ENCODE measurements at regions not wholly inside any gene's neighbourhood (a gene's known extent, or its start where the extent isn't known, plus 50 kb on each side); places are given as distances from the start of the nearest gene placed in this dataset.
"Not testable (repeated sequence)": the region's sequence is repeated elsewhere in the genome, so short reads cannot be mapped to it uniquely, and the experiment has no call there.

DNA sequence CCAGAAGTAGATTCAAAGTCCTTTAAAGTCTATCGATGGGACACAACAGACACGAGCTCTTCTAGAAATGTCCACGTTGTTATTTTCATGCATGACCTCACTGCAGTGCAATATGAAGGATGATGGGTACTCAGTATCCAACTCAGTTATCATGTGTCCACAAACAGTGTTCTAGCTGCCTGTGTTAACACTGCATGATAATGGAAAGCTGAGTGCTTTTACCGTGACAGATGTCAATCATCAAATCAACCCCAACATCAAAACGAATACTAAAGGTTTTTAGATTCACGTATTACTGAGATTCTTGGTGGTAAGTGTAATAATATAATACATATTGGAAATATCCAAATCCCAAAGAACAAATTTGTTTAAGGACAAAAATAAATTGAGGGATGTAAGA is 394.8 kb upstream of the TENM3 start:
- no peak for DNase-seq (ENCODE audit: low read depth in 2 of 2)

DNA sequence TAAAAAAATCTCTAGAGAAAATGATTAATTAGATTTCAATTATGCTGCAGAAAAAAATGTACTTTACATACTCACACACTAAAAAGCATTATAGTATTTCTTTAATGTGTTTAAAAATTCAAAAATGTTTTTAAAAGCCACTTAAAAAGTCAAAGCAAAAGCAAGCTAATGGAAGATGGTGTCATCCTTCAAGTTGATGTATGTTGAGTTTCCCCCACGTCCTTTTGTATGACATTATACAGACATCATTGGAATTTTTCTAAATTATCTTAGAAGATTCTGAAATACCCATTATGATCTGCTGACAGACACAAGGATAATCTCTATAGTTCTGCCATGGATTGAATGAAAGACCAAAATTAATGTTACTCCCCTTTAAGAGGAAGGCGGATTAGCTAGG is 393.7 kb upstream of the TENM3 start:
- no peak for DNase-seq (ENCODE audit: low read depth in 2 of 2)

DNA sequence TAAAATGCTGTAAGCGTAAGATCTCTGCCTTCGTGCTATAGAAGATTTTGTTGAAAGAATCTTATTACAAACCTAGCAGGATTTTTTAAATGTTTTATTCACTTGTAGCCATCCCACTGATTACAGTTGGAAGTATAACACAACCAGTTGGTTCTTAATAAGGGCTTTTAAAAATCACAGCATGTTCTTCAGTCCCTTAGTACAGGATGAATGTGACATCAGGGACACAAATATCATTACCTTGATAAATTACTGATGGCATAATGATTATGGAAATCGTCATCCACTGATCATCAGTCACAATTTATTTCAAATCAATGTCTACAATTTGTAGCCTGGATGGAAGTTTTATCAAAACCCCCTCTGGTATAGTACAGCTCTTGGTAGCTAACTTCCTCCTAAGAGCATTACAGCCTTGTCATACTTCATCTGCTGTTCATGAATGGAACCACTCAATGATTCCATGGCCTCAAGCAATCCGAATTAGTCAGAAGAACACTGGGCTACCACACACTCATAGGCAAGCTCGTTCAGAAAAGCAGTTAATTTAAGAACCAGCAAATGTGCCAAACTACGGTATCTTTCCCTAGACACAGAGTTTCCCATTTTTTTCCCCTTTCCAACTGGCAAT is 389.2 kb upstream of the TENM3 start:
- no peak for DNase-seq (ENCODE audit: low read depth in 2 of 2)

DNA sequence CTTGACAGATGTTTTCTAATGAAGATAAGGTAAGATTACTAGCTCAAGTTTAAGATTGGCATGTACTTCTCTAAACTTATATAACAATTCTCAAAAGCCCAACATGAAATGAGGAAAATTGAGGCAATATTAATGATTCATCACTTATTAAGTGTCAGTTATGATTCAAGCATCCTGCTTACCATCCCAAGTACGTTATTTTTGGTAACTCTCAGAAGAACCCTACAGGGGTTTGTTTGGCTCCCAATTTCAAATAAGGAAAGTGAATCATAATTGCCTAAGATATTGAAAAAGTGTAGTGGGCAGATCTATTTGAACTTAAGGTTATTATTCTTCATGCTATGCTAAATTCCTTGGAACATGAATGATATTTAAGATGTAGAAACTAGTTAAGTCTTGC is 387.9 kb upstream of the TENM3 start:
- no peak for DNase-seq (ENCODE audit: low read depth in 2 of 2)

DNA sequence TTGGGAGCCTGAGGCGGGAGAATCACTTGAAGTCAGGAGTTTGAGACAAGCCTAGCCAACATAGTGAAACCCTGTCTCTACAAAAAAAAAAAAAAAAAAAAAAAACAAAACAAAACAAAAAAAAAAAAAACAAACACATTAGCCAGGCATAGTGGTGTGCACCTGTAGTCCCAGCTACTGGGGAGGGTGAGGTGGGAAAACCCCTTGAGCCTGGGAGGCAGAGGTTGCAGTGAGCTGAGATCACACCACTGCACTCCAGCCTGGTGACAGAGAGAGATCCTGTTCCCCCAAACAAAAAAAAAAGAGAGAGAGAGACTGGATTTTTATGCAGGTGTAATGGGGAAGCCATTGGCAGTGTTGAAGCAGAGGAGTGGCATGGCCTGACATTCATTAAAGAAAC is 385.7 kb upstream of the TENM3 start:
- not testable (repeated sequence) for DNase-seq (ENCODE audit: low read depth in 2 of 2)

DNA sequence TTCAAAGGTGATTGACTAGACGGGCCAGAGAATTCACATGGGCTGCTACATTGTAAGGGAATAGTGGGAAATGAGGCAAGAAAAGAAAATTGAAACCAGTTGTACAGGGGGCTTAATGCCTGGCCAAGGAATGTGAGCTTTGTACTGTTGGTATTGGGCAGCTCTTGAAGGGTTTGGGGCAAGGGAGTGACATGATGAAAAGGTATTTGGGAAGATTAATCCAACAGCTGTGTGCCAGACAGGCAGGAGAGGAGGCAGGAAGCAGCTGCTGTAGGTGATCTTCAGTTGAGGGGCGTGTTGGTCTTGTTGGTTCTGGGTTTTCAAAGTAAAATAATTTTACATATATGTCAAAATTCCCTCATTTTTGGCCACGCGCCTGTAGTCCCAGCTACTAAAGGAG is 384.5 kb upstream of the TENM3 start:
- DNase-seq (ENCODE audit: low read depth in 2 of 2) = no peak

DNA sequence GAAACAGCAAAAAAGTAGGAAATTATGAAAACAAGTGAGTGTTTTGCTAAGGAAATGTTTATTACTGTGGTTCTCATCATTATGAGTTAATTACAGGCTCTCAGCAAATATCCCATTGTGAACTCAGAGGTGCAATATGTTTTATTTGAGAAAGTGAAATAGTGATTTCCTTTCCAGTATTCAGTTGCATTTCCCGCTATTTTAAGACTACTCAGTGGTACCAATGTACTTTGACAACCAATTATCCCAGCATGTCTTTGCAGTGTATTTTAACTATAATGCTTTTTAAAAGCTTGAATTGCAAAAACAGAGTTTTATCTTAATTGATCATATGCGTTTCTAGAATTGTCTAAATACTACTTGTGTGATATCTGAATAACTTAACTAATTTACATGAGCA is 383.8 kb upstream of the TENM3 start:
- DNase-seq (ENCODE audit: low read depth in 2 of 2) = no peak

DNA sequence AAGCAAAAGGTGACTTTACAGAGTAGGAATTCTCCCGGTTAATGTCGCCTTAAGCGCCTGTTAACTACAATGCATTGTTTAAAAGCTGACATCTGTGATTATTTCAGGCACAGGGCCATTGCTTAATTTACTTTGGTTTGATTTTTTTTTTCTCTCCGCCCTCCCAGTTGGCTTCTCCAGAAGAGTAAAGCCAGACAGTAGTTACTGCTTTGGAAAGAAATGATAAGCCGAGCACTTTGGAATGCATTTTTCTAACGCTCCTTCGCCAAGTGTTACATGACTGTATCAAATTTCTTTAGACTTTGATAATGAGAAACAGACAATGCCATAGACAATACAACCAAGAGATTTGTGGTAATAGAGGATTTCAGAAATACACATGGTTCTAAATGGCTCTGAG is 383.0 kb upstream of the TENM3 start:
- no peak for DNase-seq (ENCODE audit: low read depth in 2 of 2)

DNA sequence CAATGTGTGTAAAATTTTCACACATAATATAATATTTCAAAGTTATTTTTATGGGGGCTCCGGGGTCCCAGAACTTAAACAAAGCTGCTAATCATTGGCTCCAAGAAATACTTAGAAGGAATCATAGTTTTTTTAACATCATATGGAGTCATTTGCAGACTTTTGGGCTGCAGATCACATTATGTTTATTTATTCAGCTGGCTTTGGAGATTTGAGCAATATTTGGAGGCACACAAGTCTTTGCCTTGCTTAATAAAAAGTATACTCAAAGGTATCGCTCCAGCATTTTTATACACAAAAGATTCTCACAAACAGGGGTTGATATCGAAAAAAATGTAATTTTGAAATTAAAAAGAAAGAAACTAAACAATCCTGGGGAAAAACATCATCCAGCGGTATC is 382.5 kb upstream of the TENM3 start:
- no peak for DNase-seq (ENCODE audit: low read depth in 2 of 2)

DNA sequence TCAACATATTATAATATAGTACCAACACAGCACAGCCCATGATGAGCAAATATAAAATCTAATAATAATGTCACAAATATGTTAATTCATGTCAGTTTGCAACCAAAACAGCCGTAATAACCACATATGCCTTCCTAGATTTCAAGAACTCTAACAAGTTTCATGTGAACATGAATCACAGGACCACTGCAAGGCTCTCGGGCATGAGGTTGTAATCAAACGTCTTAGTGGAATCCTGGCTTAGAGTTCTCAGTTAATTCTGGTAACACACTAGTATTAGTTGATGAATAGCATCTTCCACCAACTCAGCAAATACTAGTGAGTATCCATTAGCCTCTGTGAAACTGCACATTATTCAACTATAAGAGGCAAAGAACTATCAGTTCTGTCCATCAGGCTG is 379.3 kb upstream of the TENM3 start:
- DNase-seq (ENCODE audit: low read depth in 2 of 2) = no peak

DNA sequence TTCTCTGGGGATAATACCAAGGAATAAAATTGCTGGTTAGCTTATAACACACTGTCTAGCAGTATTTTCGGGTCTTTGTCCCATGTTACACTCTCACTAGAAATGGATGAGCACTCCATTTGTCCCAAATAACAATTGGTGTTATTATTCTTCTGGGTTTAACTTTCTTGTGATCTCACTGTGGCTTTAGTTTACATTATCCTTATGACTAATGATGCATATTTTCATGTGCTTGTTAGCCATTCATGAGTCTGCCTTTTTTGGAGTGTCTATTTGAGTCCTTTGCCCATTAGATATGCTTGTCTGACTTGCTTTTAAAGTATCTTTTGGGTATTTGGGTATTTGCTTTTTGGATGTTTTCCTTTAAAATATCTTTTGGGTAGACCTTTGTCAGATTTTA is 372.9 kb upstream of the TENM3 start:
- DNase-seq (ENCODE audit: low read depth in 2 of 2) = no peak

DNA sequence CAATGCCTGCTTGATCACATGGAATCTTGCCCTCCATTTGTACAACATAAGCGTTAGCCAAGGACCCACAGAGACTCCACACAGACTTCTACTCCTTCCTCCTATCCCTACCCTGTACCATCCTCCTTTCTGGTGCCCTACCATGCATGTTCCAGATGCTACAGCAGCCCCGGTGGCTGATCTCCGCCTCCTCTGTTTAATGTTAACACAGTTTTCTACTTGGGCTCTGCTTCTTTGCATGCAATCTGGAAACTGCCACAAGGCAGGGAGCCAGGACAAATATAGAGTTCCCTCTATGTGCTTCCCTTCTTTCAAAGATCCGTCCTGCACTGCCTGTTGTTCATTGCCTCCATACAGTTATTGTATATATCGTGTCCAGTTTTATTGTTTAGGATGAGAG is 368.6 kb upstream of the TENM3 start:
- DNase-seq (ENCODE audit: low read depth in 2 of 2) = no peak

DNA sequence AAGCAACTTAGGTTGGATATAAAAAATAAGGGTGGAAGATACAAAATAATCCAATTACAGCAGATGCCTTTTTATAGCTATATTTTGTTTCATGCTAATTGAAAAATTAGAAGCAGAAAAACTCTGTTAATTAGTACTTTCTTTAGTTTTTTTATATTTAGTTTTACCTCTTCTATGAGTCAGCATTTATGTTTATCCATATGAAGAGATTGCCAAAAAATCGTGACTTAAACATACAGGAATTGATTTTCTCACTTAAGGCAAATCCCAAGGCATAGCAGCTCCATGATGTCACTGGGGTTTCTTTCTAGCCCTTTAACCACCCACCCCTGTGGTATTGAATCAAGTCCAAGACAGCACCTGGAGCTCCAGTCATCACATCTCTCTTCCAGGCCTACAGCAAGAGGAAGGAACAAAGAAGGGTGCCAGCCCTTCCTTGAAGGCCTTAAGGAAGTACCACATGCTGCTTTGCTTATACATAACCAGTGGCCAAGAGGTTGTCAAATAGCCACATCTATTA is 365.8 kb upstream of the TENM3 start:
- DNase-seq (ENCODE audit: low read depth in 2 of 2) = no peak

DNA sequence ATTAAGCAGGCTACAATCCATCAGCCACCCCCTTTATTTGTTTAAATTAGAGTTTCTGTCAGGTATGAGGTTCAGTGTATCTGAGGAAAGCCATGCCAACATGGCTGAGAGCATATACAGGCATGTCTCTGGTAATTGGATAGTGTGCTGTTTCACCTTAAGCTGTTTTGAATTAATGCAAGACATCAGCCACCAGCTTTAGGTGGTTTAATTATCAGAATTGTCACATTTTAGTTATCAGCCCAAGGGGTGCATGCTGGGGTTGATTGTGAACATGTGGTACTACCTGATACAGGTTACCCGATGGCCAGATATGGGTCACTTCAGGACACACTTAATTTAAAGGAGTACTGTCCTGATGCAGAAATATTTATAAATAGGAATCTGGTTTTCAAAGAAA is 353.2 kb upstream of the TENM3 start:
- DNase-seq (ENCODE audit: low read depth in 2 of 2) = no peak

DNA sequence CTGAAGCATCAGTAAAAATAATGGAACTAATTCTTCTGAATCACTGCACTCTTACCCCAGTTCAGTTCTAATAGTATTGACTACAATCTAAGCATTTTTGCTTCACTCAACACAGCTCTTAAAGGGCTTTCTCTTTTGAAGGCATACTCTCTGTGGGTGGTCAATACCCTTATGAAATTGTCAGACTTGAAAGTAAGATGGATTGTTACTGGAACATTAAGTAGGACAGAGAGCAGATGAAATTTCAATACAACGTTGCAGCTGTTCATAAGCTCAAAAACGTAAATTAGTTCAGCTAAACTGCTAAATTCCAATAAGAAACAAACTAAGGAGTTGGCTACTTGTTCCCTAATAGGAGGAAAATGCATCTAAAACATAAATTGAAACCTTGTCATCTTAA is 352.3 kb upstream of the TENM3 start:
- no peak for DNase-seq (ENCODE audit: low read depth in 2 of 2)

DNA sequence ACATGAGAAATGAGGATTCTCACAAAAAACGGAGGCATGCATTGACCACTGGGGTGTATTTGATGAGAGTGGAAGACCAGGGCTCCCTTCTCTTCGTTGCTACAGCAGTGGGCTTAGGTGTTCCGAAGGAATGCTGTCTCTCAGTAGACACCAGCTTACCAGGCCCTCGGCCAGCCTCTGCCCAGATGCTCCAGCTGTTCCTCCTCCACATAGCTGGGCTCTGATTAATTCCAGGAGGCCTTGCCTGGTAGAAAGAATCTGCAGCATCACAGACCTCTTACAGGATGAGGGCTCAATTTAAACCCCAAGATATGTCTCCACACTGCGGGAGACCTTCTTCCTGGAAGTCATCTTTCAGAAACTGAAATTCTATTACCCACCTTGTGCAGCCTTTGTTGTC is 346.6 kb upstream of the TENM3 start:
- DNase-seq (ENCODE audit: low read depth in 2 of 2) = no peak

DNA sequence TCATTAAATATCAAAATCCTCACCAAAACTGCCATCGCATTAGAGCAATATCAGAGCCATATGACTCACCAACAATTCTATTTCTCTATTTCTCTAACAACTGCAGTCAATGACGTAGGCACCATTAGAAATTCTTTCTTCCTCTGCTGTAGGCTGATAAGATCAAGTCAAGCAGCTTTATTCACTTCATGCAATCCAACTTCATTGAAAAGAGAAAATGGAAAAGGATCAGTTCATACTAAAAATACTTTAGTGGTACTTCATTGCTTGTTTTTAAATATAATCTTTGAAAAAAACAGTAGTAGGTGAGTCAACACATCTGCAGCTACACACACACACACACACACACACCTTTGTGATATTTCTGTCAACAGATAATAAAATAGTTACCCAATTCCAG is 345.3 kb upstream of the TENM3 start:
- DNase-seq (ENCODE audit: low read depth in 2 of 2) = no peak

DNA sequence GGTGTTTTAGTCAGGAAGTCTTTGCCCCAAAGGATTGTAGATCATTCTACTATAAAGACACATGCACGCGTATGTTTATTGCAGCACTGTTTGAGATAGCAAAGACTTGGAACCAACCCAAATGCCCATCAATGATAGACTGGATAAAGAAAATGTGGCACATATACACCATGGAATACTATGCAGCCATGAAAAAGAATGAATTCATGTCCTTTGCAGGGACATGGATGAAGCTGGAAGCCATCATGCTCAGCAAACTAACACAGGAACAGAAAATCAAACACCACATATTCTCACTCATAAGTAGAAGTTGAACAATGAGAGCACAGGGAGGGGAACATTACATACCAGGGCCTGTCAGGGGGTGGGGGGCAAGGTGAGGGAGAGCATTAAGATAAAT is 340.8 kb upstream of the TENM3 start:
- DNase-seq (ENCODE audit: low read depth in 2 of 2) = not testable (repeated sequence)

DNA sequence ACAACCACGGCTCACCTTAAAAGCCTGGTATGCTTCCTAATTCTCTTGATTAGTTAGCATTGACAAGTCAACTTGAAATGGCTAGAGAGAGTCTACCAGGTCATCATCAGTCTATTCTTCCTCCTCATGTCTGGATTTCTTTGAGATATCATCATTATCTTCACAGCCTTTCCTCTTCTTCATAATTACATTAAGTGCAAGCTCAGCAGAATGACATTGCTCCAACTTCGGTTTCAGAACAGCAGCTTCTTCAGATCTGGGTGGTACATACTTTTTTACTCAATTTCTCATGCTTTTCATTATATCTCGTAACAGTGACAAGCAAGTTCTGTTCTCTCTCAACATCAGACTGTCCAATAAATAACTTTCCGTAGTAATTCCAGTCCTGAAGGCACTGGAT is 337.5 kb upstream of the TENM3 start:
- no peak for DNase-seq (ENCODE audit: low read depth in 2 of 2)

DNA sequence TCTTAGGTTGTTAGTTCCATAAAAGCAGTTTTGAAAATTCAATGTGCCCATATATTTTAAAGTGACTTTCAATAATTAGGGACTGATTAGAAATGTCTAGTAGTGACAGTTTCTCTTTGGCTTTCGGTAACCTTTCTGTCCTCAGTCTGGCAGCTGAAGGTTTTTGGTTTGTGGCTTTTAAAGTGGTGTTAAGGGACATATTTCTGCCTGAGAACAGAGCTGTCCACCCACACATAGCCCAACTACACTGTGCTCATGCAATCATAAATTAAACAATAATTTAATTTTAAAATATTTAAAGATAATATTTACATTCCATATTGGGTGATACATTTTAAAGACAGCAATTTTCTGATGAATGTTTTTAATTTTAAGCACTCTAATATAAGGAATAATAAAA is 335.0 kb upstream of the TENM3 start:
- no peak for DNase-seq (ENCODE audit: low read depth in 2 of 2)

DNA sequence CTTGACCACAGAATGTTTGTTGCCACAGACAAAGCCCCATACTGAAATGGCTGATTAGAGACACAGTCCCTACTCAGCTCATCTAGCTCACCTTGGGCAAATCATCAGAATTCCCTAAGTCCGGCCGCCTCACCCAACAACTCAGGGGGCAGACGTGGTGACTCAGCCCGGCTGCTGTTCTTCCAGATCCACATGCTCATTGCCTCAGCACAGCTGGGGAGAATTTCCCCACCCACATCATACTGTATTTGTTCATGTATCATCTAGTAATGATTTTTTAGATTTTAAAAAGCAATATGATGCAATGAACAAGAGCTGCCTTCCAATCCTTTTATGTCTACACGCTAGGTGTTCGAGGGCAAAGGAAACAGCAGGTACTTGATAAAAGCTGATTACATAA is 333.8 kb upstream of the TENM3 start:
- no peak for DNase-seq (ENCODE audit: low read depth in 2 of 2)

DNA sequence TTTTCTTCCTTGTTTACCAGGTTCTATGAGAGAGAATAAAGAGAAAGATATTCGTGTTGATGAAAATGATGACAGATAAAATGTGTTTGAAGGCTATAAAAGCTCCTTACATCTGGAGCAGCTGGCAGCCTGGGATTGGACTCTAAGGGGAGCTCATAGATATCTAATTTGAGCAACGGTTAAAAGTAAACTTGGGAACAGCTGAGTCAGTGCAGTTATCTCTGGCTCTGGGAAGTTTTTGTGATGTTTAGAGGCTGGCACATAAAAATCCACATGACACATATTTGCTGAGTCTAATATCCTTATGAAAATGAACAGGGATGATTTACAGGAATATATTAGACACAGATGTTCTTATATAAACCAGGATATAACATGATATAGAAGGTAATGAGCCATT is 331.8 kb upstream of the TENM3 start:
- no peak for DNase-seq (ENCODE audit: low read depth in 2 of 2)

DNA sequence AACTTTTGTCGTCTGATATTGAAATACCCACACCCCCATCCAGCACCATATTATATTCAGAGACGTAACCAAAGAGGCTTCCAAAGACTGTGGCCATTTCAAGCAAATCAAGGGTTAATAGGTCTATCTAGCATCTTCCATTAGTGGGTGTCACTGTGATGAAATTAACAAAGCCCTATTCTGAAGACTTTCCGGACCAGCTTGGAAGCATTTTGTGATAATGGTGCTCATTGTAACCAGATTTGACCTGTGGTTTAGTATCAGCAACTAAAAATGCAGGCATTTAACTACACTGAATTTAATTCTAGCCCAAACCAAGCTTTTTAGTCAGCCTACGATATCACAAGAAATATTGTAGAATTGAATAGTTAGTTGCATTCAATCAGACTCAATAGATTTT is 309.7 kb upstream of the TENM3 start:
- DNase-seq (ENCODE audit: low read depth in 2 of 2) = no peak

DNA sequence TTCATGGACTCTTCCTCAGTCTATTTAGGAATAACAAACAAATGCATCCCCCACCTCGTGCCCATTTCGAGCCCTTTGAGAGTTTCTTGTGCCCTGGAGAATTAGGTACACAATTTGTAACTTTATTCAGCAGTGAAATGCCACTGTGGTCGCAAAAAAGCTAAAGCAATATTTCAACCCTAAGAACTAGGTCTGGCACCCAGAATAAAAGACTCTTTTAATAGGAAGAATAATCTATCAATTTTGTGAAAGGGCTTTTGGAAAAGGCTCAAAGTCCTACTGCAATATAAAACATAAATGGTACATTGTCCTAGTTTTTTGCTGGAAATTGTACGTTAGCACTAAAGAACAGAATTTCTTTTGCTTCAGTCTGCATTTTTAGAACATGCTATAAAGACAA is 304.6 kb upstream of the TENM3 start:
- DNase-seq (ENCODE audit: low read depth in 2 of 2) = no peak

Measured in stimulated activated CD4-positive, alpha-beta T cell treated with anti-CD3 and anti-CD28 coated beads, Interleukin-1b, Interleukin-23, amount 100 ng/mL, for 4 hours (primary cell).